ENCODE measurements at regions not wholly inside any gene's neighbourhood (a gene's known extent, or its start where the extent isn't known, plus 50 kb on each side); places are given as distances from the start of the nearest gene placed in this dataset.

DNA sequence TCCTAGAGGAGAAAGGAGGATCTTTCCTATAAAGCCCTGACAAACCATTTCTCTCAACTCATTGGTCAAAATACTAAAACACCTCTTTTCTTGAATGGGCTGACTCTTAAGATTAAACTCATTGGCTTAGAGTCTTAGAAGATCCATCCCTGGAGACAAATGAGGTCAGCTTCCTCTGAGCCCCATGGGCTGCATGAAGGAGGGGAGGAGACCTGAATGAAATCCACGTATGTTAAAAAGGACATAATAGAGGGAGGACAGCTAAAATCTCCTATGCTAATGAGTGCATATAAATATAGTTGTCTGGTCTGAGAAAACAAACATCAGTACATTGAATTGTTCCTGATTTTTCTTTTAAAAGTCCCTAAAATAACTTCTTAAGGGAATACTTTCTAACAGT, 255.0 kb downstream of the TBL1XR1 start:
- TF ChIP-seq, protein P1, sequence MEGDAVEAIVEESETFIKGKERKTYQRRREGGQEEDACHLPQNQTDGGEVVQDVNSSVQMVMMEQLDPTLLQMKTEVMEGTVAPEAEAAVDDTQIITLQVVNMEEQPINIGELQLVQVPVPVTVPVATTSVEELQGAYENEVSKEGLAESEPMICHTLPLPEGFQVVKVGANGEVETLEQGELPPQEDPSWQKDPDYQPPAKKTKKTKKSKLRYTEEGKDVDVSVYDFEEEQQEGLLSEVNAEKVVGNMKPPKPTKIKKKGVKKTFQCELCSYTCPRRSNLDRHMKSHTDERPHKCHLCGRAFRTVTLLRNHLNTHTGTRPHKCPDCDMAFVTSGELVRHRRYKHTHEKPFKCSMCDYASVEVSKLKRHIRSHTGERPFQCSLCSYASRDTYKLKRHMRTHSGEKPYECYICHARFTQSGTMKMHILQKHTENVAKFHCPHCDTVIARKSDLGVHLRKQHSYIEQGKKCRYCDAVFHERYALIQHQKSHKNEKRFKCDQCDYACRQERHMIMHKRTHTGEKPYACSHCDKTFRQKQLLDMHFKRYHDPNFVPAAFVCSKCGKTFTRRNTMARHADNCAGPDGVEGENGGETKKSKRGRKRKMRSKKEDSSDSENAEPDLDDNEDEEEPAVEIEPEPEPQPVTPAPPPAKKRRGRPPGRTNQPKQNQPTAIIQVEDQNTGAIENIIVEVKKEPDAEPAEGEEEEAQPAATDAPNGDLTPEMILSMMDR (conservative IDR thresholded peaks at IDR 0.05; ENCODE audit: low read depth, low read length) = no peak
- no peak for TF ChIP-seq EZH2 (IDR thresholded peaks at IDR 0.05; ENCODE audit: borderline replicate concordance, low read depth, low read length, poor library complexity, severe bottlenecking)
